PFSK-1 (cell line): ENCODE measurements at regions not wholly inside any gene's neighbourhood (a gene's known extent, or its start where the extent isn't known, plus 50 kb on each side); places are given as distances from the start of the nearest gene placed in this dataset.

Experiments used
- FOXP2 ChIP-seq: optimal IDR thresholded peaks from 2 replicates; pipeline ENCODE3; 2011; ENCODE audit warnings: borderline replicate concordance, control low read depth, inconsistent platforms; ENCODE audit not compliant: insufficient read depth; ENCODE audit errors: extremely low read length, extremely low read depth
- POLR2AphosphoS5 ChIP-seq: IDR thresholded peaks from 2 replicates; pipeline ENCODE4 v1.6.1; 2012; ENCODE audit warnings: low read depth, mild to moderate bottlenecking, control low read depth, low read length, moderate library complexity
- REST ChIP-seq, 2 experiments: IDR thresholded peaks; 2 replicates each; pipeline versions ENCODE4 v1.6.1 to v1.8.0; 2011 to 2012; ENCODE audit warnings: low read depth in 2 of 2, low read length in 2 of 2, control low read depth in 1 of 2, inconsistent platforms in 1 of 2, mild to moderate bottlenecking in 1 of 2, moderate library complexity in 1 of 2; ENCODE audit not compliant: insufficient read depth in 1 of 2
- SIN3A ChIP-seq: IDR thresholded peaks from 2 replicates; pipeline ENCODE4 v1.6.1; 2012; ENCODE audit warnings: mild to moderate bottlenecking, low read length, moderate library complexity, borderline replicate concordance; ENCODE audit not compliant: insufficient read depth
- TAF1 ChIP-seq: IDR thresholded peaks from 2 replicates; pipeline ENCODE4 v1.6.1; 2012; ENCODE audit warnings: low read length, control low read depth, borderline replicate concordance; ENCODE audit not compliant: insufficient read depth

GRCh38 chr6:100980949-100981348 lies 99.8 kb upstream of the ASCC3 start:
- TF ChIP-seq FOXP2 (no peak), REST (IDR thresholded peaks at IDR 0.05; ENCODE audit: insufficient read depth in 1 of 2, low read depth in 2 of 2, low read length in 2 of 2) (no peak), TAF1 (no peak), POLR2AphosphoS5 (no peak), SIN3A (no peak)

GRCh38 chr6:100986921-100987320 lies 105.8 kb upstream of the ASCC3 start:
- no peak for TF ChIP-seq FOXP2
- TF ChIP-seq POLR2AphosphoS5: no peak
- no peak for TF ChIP-seq SIN3A
- TF ChIP-seq REST (IDR thresholded peaks at IDR 0.05; ENCODE audit: insufficient read depth in 1 of 2, low read depth in 2 of 2, low read length in 2 of 2): no peak
- TF ChIP-seq TAF1: no peak

- TF ChIP-seq POLR2AphosphoS5 (no peak), SIN3A (no peak), REST (IDR thresholded peaks at IDR 0.05; ENCODE audit: insufficient read depth in 1 of 2, low read depth in 2 of 2, low read length in 2 of 2) (no peak), TAF1 (no peak), FOXP2 (no peak)
These were observed 106.4 kb upstream of the ASCC3 start for GRCh38 chr6:100987556-100987955.

- TF ChIP-seq SIN3A: no peak
- TF ChIP-seq REST (IDR thresholded peaks at IDR 0.05; ENCODE audit: insufficient read depth in 1 of 2, low read depth in 2 of 2, low read length in 2 of 2): no peak
- TF ChIP-seq TAF1: no peak
- no peak for TF ChIP-seq POLR2AphosphoS5
- TF ChIP-seq FOXP2: no peak
These were observed 107.4 kb upstream of the ASCC3 start for GRCh38 chr6:100988391-100988984.

- TF ChIP-seq TAF1 (no peak), FOXP2 (no peak), POLR2AphosphoS5 (no peak)
These were observed 108.9 kb upstream of the ASCC3 start for GRCh38 chr6:100990070-100990469.
